ENCODE measurements at regions not wholly inside any gene's neighbourhood (a gene's known extent, or its start where the extent isn't known, plus 50 kb on each side); places are given as distances from the start of the nearest gene placed in this dataset.

DNA sequence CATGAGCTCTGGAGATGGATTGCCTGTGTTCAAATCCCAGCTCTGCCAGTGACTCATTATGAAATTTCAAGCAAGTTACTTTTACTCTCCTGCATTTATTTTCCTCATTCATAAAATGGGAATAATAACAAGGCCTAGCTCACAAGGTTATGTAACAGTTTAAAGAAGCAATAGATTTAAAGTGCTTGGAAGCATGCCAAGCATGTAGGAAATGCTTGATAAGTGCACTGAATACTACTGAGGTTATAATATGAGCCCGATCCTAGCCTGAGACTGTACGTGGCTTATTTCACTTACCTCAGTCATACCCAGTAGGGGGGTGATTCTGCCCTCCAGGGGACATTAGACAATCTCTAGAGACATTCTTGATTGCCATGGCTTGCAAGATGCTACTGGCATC lies 734.1 kb upstream of the WWC1 start:
- Histone ChIP-seq H3K4me2 (no peak overlapping the region), H3K4me1 (ENCODE audit: insufficient read depth) (no peaks in the 10 kb centered on the region), H3K27ac (no peak overlapping the region), H3K36me3 (replicated peaks; ENCODE audit: insufficient read depth, low read depth) (no peaks in the 10 kb centered on the region), H4K20me1 (ENCODE audit: insufficient read depth, poor library complexity, severe bottlenecking) (no peaks in the 10 kb centered on the region), H3K9me3 (ENCODE audit: low read depth) (no peaks in the 10 kb centered on the region), H3K27me3 (no peaks in the 10 kb centered on the region), H3K4me3 (no peak overlapping the region), H3K9me2 (replicated peaks; ENCODE audit: insufficient read depth) (no peaks in the 10 kb centered on the region), H3K79me2 (no peaks in the 10 kb centered on the region), H2AFZ (no peak overlapping the region)
- WGBS (ENCODE audit: low lambda C conversion rate, missing lambda C conversion rate) = 58% methylated on average over 2 of the region's 2 CpGs
- TF ChIP-seq EZH2 (IDR thresholded peaks at IDR 0.05; ENCODE audit: borderline replicate concordance) = no peak
- TF ChIP-seq, protein P1, sequence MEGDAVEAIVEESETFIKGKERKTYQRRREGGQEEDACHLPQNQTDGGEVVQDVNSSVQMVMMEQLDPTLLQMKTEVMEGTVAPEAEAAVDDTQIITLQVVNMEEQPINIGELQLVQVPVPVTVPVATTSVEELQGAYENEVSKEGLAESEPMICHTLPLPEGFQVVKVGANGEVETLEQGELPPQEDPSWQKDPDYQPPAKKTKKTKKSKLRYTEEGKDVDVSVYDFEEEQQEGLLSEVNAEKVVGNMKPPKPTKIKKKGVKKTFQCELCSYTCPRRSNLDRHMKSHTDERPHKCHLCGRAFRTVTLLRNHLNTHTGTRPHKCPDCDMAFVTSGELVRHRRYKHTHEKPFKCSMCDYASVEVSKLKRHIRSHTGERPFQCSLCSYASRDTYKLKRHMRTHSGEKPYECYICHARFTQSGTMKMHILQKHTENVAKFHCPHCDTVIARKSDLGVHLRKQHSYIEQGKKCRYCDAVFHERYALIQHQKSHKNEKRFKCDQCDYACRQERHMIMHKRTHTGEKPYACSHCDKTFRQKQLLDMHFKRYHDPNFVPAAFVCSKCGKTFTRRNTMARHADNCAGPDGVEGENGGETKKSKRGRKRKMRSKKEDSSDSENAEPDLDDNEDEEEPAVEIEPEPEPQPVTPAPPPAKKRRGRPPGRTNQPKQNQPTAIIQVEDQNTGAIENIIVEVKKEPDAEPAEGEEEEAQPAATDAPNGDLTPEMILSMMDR (IDR thresholded peaks at IDR 0.05; ENCODE audit: poor library complexity) = no peak
- TF ChIP-seq EZH2phosphoT487 (IDR thresholded peaks at IDR 0.05; ENCODE audit: low read depth, severe bottlenecking, unreplicated experiment) = no peak
- no peak for DNase-seq (ENCODE audit: low spot score)

DNA sequence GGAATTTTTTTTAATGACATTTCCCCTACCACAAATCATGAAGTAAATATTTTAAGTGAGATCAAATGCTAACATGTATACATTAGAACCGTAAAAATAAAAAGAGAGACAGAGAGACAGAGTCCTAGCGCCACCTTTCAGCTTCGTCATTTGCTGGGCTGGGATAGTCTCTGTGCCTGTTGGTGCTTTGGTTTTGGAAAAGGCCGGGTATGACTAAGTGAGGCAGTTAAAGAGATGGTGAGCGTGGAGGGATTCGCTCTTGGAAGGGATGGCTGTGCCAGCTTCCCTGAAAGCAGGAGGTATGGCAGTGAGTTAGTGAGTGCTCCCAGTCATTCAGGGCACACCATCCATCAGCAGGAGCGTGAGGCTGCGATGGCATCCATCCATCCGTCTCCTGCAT lies 729.6 kb upstream of the WWC1 start:
- Histone ChIP-seq H3K27ac (no peak overlapping the region), H3K9me3 (ENCODE audit: low read depth) (no peaks in the 10 kb centered on the region), H3K4me3 (no peak overlapping the region), H3K79me2 (no peaks in the 10 kb centered on the region), H3K4me2 (no peak overlapping the region), H3K36me3 (replicated peaks; ENCODE audit: insufficient read depth, low read depth) (no peaks in the 10 kb centered on the region), H4K20me1 (ENCODE audit: insufficient read depth, poor library complexity, severe bottlenecking) (no peaks in the 10 kb centered on the region), H3K27me3 (no peaks in the 10 kb centered on the region), H3K9me2 (replicated peaks; ENCODE audit: insufficient read depth) (no peaks in the 10 kb centered on the region), H2AFZ (no peak overlapping the region), H3K4me1 (ENCODE audit: insufficient read depth) (no peaks in the 10 kb centered on the region)
- no peak for DNase-seq (ENCODE audit: low spot score)
- 74% methylated on average over 9 of the region's 9 CpGs for WGBS (ENCODE audit: low lambda C conversion rate, missing lambda C conversion rate)
- no peak for TF ChIP-seq EZH2 (IDR thresholded peaks at IDR 0.05; ENCODE audit: borderline replicate concordance)
- TF ChIP-seq EZH2phosphoT487 (IDR thresholded peaks at IDR 0.05; ENCODE audit: low read depth, severe bottlenecking, unreplicated experiment) = no peak

DNA sequence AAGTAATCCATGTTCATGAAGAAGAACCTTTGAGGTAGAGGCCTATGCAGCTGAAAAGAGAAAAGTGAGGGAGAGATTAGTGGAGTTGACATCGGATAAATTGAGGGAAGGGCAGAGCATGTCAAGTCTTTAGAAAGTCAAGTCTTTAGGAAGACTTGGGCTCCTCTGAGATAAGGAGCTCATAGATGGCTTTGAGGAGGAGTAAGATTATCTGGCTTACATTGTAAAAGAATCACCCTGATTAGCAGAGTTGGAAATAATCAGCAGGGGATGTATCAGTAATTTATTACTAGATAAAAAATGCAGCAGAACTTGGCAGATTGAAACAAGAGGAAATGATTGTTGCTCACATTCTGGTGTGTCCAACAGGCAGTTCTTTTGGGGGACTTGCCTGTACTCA lies 727.2 kb upstream of the WWC1 start:
- Histone ChIP-seq H3K4me2 (no peak overlapping the region), H3K27ac (no peak overlapping the region), H3K9me2 (replicated peaks; ENCODE audit: insufficient read depth) (no peaks in the 10 kb centered on the region), H4K20me1 (ENCODE audit: insufficient read depth, poor library complexity, severe bottlenecking) (no peaks in the 10 kb centered on the region), H3K4me1 (ENCODE audit: insufficient read depth) (no peaks in the 10 kb centered on the region), H3K9me3 (ENCODE audit: low read depth) (no peaks in the 10 kb centered on the region), H3K4me3 (no peak overlapping the region), H3K36me3 (replicated peaks; ENCODE audit: insufficient read depth, low read depth) (no peaks in the 10 kb centered on the region), H2AFZ (no peak overlapping the region), H3K79me2 (no peaks in the 10 kb centered on the region), H3K27me3 (no peaks in the 10 kb centered on the region)
- TF ChIP-seq, protein P1 (IDR thresholded peaks at IDR 0.05; ENCODE audit: poor library complexity) = no peak
- TF ChIP-seq EZH2phosphoT487 (IDR thresholded peaks at IDR 0.05; ENCODE audit: low read depth, severe bottlenecking, unreplicated experiment) = no peak
- DNase-seq (ENCODE audit: low spot score) = no peak
- WGBS (ENCODE audit: low lambda C conversion rate, missing lambda C conversion rate) = 50% methylated on average over 1 of the region's 1 CpG

DNA sequence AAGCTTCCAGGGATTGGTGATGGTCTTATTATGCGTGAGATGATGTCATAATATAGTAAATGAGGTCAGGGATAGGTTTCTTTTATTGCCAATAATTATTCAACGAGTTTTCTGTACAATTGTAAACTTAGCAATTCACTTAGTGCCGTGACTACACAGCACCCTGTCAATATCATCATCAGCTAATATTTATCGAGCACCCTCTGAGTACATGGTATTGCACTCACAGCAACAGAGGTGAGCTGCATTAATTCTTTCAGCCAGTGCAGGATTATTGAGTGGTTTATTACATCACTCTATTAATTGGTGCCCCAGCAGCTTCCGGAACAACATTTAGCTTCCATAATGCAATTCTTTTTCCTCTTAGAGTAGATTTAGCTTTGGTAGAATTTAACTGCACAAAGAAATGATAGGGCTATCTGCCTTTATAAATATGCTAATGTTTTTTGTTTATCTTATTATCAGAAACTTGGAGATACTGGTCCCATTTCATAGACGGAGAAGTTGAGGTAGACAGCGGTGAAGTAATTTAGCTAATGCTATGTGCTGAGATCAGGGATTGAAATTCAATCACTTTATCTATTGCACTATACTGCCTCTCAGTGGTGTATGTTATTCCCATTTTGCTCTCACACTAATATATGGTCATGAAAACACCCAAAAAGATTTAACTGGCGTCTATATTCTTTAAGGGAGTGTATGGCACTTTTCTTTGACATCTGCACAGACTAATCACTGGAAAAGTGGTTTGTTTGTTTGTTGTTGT lies 726.1 kb upstream of the WWC1 start:
- H3K9me2 ChIP-seq (replicated peaks; ENCODE audit: insufficient read depth) = no peaks in the 10 kb centered on the region
- 86% methylated on average over 8 of the region's 8 CpGs for WGBS (ENCODE audit: low lambda C conversion rate, missing lambda C conversion rate)
- no peaks in the 10 kb centered on the region for H3K27me3 ChIP-seq
- no peak overlapping the region for H3K27ac ChIP-seq
- no peak overlapping the region for H2AFZ ChIP-seq
- H4K20me1 ChIP-seq (ENCODE audit: insufficient read depth, poor library complexity, severe bottlenecking) = no peaks in the 10 kb centered on the region
- DNase-seq (ENCODE audit: low spot score) = peak; percentile 9
- H3K4me2 ChIP-seq = no peak overlapping the region
- H3K4me3 ChIP-seq = no peak overlapping the region
- H3K4me1 ChIP-seq (ENCODE audit: insufficient read depth) = no peaks in the 10 kb centered on the region
- no peaks in the 10 kb centered on the region for H3K36me3 ChIP-seq (replicated peaks; ENCODE audit: insufficient read depth, low read depth)
- TF ChIP-seq, protein P1 (IDR thresholded peaks at IDR 0.05; ENCODE audit: poor library complexity) = peak; percentile 44
- TF ChIP-seq EZH2phosphoT487 (IDR thresholded peaks at IDR 0.05; ENCODE audit: low read depth, severe bottlenecking, unreplicated experiment) (no peak), EZH2 (IDR thresholded peaks at IDR 0.05; ENCODE audit: borderline replicate concordance) (no peak)
- no peaks in the 10 kb centered on the region for H3K79me2 ChIP-seq
- no peaks in the 10 kb centered on the region for H3K9me3 ChIP-seq (ENCODE audit: low read depth)

All from hepatocyte (in vitro differentiated cells).